Liver (tissue), 8 donors: ENCODE measurements at regions not wholly inside any gene's neighbourhood (a gene's known extent, or its start where the extent isn't known, plus 50 kb on each side); places are given as distances from the start of the nearest gene placed in this dataset.

ENCODE experiments used
- DNase-seq: peaks from one replicate; pipeline ENCODE4 v3.0.0-alpha.2; 2017; ENCODE audit warnings: low spot score
- H3K27ac ChIP-seq, 2 donors: one replicate each; pipeline ENCODE4 v1.7.0; 2013; ENCODE audit warnings: inconsistent platforms in 2 of 2, low read length in 2 of 2, control low read depth in 1 of 2, low read depth in 1 of 2, mild to moderate bottlenecking in 1 of 2
- H3K27me3 ChIP-seq, 4 donors: one replicate each; pipeline versions ENCODE4 v1.6.1 to v1.7.0; 2013; ENCODE audit warnings: low read length in 3 of 4, inconsistent platforms in 1 of 4, mild to moderate bottlenecking in 1 of 4, moderate library complexity in 1 of 4; ENCODE audit not compliant: control insufficient read depth in 4 of 4, insufficient read depth in 4 of 4
- H3K36me3 ChIP-seq, 4 donors: one replicate each; pipeline versions ENCODE4 v1.6.1 to v1.7.0; 2013; ENCODE audit warnings: low read length in 3 of 4, mild to moderate bottlenecking in 3 of 4, low read depth in 1 of 4, moderate library complexity in 1 of 4; ENCODE audit not compliant: control insufficient read depth in 4 of 4, insufficient read depth in 3 of 4
- H3K4me1 ChIP-seq, 4 donors: one replicate each; pipeline versions ENCODE4 v1.6.1 to v1.7.0; 2013; ENCODE audit warnings: low read length in 3 of 4, mild to moderate bottlenecking in 3 of 4, moderate library complexity in 1 of 4; ENCODE audit not compliant: control insufficient read depth in 4 of 4, insufficient read depth in 4 of 4
- H3K4me3 ChIP-seq, 3 donors: one replicate each; pipeline versions ENCODE4 v1.6.1 to v1.7.0; 2013; ENCODE audit warnings: low read length in 3 of 3, control low read depth in 1 of 3, low read depth in 1 of 3, mild to moderate bottlenecking in 1 of 3
- H3K9ac ChIP-seq, 2 donors: one replicate each; pipeline ENCODE4 v1.7.0; 2013; ENCODE audit warnings: low read length in 2 of 2, mild to moderate bottlenecking in 2 of 2, moderate library complexity in 2 of 2, control low read depth in 1 of 2, low read depth in 1 of 2
- H3K9me3 ChIP-seq, 4 donors: one replicate each; pipeline versions ENCODE4 v1.6.1 to v1.7.0; 2013; ENCODE audit warnings: low read length in 3 of 4; ENCODE audit not compliant: control insufficient read depth in 4 of 4
- EGR1 ChIP-seq, 2 donors: IDR thresholded peaks; 2 replicates each; pipeline ENCODE4 v1.6.1; 2016 to 2018; ENCODE audit warnings: antibody characterized with exemption in 2 of 2, low read depth in 2 of 2
- FOXA1 ChIP-seq: IDR thresholded peaks from 2 replicates; pipeline ENCODE4 v1.6.1; 2016; ENCODE audit warnings: antibody characterized with exemption
- FOXA2 ChIP-seq: IDR thresholded peaks from 2 replicates; pipeline ENCODE4 v1.6.1; 2016; ENCODE audit warnings: antibody characterized with exemption
- GABPA ChIP-seq, 2 donors: IDR thresholded peaks in 1 of 2; conservative IDR thresholded peaks in 1 of 2; 2 replicates each; pipeline ENCODE4 v1.6.1; 2016; ENCODE audit warnings: antibody characterized with exemption in 2 of 2, mild to moderate bottlenecking in 1 of 2, moderate library complexity in 1 of 2
- HNF4G ChIP-seq: IDR thresholded peaks from 2 replicates; pipeline ENCODE4 v1.6.1; 2016; ENCODE audit warnings: antibody characterized with exemption
- NR2F2 ChIP-seq: IDR thresholded peaks from 2 replicates; pipeline ENCODE4 v1.6.1; 2016; ENCODE audit warnings: antibody characterized with exemption
- RAD21 ChIP-seq, 2 donors: IDR thresholded peaks; 2 replicates each; pipeline ENCODE4 v1.6.1; 2016; ENCODE audit warnings: antibody characterized with exemption in 2 of 2, mild to moderate bottlenecking in 2 of 2
- RXRA ChIP-seq, 2 donors: IDR thresholded peaks; 2 replicates each; pipeline ENCODE4 v1.6.1; 2017 to 2018; ENCODE audit warnings: antibody characterized with exemption in 2 of 2, mild to moderate bottlenecking in 1 of 2
- SP1 ChIP-seq: IDR thresholded peaks from 2 replicates; pipeline ENCODE4 v1.6.1; 2018; ENCODE audit warnings: antibody characterized with exemption, mild to moderate bottlenecking
- TAF1 ChIP-seq: conservative IDR thresholded peaks from 2 replicates; pipeline ENCODE4 v1.6.1; 2016; ENCODE audit warnings: antibody characterized with exemption, mild to moderate bottlenecking
- YY1 ChIP-seq: IDR thresholded peaks from 2 replicates; pipeline ENCODE4 v1.6.1; 2016; ENCODE audit warnings: antibody characterized with exemption, mild to moderate bottlenecking
- WGBS: extraction: QIAGEN DNeasy Blood & Tissue Kit; methylation state at CpG from one replicate; pipeline ENCODE4 v1.1.7; 2013; 5-methylcytosine and 5-hydroxymethylcytosine counted together
- TF ChIP-seq, protein P1 (sequence below): IDR thresholded peaks from 2 replicates; pipeline ENCODE4 v1.6.1; 2016; ENCODE audit warnings: antibody characterized with exemption
- TF ChIP-seq, protein P2 (sequence below): IDR thresholded peaks from 2 replicates; pipeline ENCODE4 v1.6.1; 2016; ENCODE audit warnings: antibody characterized with exemption
- TF ChIP-seq, protein P3 (sequence below): fragments of 150-350 bp; IDR thresholded peaks from 2 replicates; pipeline ENCODE4 v1.5.1; 2017; ENCODE audit warnings: improper control_type of control experiment, low read depth, low read length; ENCODE audit not compliant: missing input control
- TF ChIP-seq, protein P4 (sequence below): IDR thresholded peaks from 2 replicates; pipeline ENCODE4 v1.6.1; 2016; ENCODE audit warnings: antibody characterized with exemption, mild to moderate bottlenecking
- TF ChIP-seq, protein P5 (sequence below): IDR thresholded peaks from 2 replicates; pipeline ENCODE4 v1.6.1; 2016; ENCODE audit warnings: antibody characterized with exemption
- donor health status: healthy.
- donor health status: healthy.
- donor health status: healthy.
- donor health status: healthy.
- donor health status: healthy.

DNA sequence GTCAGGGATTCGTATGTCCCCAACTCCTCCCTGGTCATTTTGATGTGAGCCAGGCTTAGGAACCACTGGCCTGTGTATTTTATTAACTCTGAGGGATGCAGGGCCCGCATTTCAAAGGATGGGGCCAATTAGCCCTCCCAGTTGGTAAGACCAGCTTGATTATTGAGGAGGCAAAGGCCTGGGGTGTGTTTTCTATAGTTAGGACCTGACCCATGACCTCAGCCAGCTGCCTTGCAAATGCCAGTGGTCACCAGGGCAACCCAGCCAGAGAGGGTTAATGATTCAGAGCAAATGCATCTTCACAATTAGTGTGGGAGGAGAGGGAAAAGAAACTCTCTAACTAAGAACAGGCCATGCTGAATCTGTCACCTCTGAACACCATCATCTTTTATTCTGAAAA lies 835.4 kb downstream of the MAFB start:
- Histone ChIP-seq H3K9ac (no peak overlapping the region), H3K36me3 (no peaks in the 10 kb centered on the region), H3K4me3 (no peak overlapping the region), H3K27me3 (no peaks in the 10 kb centered on the region), H3K4me1 (peaks cover 0 to 9% (median 0%) of the 10 kb centered on the region in 4 donors), H3K27ac (no peak overlapping the region), H3K9me3 (no peaks in the 10 kb centered on the region)
- TF ChIP-seq RAD21 (IDR thresholded peaks at IDR 0.05), result no peak
- TF ChIP-seq, protein P1, sequence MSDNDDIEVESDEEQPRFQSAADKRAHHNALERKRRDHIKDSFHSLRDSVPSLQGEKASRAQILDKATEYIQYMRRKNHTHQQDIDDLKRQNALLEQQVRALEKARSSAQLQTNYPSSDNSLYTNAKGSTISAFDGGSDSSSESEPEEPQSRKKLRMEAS, result no peak
- TF ChIP-seq FOXA1, result no peak
- no peak for TF ChIP-seq GABPA (IDR thresholded peaks at IDR 0.05 in 1 of 2, conservative IDR thresholded peaks at IDR 0.05 in 1 of 2)
- no peak for TF ChIP-seq EGR1 (IDR thresholded peaks at IDR 0.05; ENCODE audit: low read depth in 2 of 2)
- TF ChIP-seq SP1, result no peak
- TF ChIP-seq, protein P2, sequence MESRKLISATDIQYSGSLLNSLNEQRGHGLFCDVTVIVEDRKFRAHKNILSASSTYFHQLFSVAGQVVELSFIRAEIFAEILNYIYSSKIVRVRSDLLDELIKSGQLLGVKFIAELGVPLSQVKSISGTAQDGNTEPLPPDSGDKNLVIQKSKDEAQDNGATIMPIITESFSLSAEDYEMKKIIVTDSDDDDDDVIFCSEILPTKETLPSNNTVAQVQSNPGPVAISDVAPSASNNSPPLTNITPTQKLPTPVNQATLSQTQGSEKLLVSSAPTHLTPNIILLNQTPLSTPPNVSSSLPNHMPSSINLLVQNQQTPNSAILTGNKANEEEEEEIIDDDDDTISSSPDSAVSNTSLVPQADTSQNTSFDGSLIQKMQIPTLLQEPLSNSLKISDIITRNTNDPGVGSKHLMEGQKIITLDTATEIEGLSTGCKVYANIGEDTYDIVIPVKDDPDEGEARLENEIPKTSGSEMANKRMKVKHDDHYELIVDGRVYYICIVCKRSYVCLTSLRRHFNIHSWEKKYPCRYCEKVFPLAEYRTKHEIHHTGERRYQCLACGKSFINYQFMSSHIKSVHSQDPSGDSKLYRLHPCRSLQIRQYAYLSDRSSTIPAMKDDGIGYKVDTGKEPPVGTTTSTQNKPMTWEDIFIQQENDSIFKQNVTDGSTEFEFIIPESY, result no peak
- TF ChIP-seq, protein P3, sequence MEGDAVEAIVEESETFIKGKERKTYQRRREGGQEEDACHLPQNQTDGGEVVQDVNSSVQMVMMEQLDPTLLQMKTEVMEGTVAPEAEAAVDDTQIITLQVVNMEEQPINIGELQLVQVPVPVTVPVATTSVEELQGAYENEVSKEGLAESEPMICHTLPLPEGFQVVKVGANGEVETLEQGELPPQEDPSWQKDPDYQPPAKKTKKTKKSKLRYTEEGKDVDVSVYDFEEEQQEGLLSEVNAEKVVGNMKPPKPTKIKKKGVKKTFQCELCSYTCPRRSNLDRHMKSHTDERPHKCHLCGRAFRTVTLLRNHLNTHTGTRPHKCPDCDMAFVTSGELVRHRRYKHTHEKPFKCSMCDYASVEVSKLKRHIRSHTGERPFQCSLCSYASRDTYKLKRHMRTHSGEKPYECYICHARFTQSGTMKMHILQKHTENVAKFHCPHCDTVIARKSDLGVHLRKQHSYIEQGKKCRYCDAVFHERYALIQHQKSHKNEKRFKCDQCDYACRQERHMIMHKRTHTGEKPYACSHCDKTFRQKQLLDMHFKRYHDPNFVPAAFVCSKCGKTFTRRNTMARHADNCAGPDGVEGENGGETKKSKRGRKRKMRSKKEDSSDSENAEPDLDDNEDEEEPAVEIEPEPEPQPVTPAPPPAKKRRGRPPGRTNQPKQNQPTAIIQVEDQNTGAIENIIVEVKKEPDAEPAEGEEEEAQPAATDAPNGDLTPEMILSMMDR, result no peak
- TF ChIP-seq HNF4G, result no peak
- TF ChIP-seq NR2F2, result no peak
- DNase-seq, result no peak
- 81% methylated on average over 2 of the region's 2 CpGs for WGBS

DNA sequence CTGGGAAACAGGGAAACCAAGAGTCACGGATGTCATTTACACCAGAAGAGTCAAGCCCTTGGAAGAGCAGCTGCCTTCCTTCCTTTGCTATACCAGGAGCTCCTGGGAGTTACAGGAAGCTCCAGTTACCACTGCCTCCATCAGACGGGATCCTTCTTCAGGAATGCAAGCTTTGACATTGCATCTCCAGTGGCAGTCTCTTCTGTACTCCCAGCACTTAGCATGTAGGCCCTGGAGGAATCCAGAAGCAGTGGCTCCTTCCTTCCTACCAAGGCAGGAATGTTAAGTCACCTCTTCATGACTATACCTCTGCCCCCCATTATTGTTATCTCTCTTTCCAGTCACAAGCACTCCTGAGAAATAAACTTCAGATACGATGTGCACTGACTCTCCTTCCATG lies 836.0 kb downstream of the MAFB start:
- Histone ChIP-seq H3K9ac (no peak overlapping the region), H3K27ac (no peak overlapping the region), H3K27me3 (no peaks in the 10 kb centered on the region), H3K4me1 (peaks cover 0 to 9% (median 0%) of the 10 kb centered on the region in 4 donors), H3K9me3 (no peaks in the 10 kb centered on the region), H3K36me3 (no peaks in the 10 kb centered on the region), H3K4me3 (no peak overlapping the region)
- WGBS, result 83% methylated on average over 3 of the region's 3 CpGs
- TF ChIP-seq RAD21 (IDR thresholded peaks at IDR 0.05) (no peak), GABPA (IDR thresholded peaks at IDR 0.05 in 1 of 2, conservative IDR thresholded peaks at IDR 0.05 in 1 of 2) (no peak), RXRA (IDR thresholded peaks at IDR 0.05) (no peak), FOXA1 (no peak), NR2F2 (no peak), YY1 (no peak), TAF1 (no peak), EGR1 (IDR thresholded peaks at IDR 0.05; ENCODE audit: low read depth in 2 of 2) (no peak), FOXA2 (no peak)
- TF ChIP-seq, protein P4, sequence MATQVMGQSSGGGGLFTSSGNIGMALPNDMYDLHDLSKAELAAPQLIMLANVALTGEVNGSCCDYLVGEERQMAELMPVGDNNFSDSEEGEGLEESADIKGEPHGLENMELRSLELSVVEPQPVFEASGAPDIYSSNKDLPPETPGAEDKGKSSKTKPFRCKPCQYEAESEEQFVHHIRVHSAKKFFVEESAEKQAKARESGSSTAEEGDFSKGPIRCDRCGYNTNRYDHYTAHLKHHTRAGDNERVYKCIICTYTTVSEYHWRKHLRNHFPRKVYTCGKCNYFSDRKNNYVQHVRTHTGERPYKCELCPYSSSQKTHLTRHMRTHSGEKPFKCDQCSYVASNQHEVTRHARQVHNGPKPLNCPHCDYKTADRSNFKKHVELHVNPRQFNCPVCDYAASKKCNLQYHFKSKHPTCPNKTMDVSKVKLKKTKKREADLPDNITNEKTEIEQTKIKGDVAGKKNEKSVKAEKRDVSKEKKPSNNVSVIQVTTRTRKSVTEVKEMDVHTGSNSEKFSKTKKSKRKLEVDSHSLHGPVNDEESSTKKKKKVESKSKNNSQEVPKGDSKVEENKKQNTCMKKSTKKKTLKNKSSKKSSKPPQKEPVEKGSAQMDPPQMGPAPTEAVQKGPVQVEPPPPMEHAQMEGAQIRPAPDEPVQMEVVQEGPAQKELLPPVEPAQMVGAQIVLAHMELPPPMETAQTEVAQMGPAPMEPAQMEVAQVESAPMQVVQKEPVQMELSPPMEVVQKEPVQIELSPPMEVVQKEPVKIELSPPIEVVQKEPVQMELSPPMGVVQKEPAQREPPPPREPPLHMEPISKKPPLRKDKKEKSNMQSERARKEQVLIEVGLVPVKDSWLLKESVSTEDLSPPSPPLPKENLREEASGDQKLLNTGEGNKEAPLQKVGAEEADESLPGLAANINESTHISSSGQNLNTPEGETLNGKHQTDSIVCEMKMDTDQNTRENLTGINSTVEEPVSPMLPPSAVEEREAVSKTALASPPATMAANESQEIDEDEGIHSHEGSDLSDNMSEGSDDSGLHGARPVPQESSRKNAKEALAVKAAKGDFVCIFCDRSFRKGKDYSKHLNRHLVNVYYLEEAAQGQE, result no peak
- TF ChIP-seq, protein P5, sequence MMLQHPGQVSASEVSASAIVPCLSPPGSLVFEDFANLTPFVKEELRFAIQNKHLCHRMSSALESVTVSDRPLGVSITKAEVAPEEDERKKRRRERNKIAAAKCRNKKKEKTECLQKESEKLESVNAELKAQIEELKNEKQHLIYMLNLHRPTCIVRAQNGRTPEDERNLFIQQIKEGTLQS, result no peak
- TF ChIP-seq, protein P1, result no peak
- DNase-seq, result no peak
